ENCODE measurements at regions not wholly inside any gene's neighbourhood (a gene's known extent, or its start where the extent isn't known, plus 50 kb on each side); places are given as distances from the start of the nearest gene placed in this dataset.

- DNase-seq (ENCODE audit: low read depth, low spot score): no peak
Observed at GRCh38 chr18:8536231-8536630, 73.0 kb upstream of the RAB12 start.

- DNase-seq (ENCODE audit: low read depth, low spot score): no peak
Observed at GRCh38 chr18:8536922-8537321, 72.3 kb upstream of the RAB12 start.

- DNase-seq (ENCODE audit: low read depth, low spot score): no peak
Observed at GRCh38 chr18:8537400-8537799, 71.8 kb upstream of the RAB12 start.

- DNase-seq (ENCODE audit: low read depth, low spot score): no peak
Observed at GRCh38 chr18:8538935-8539334, 70.3 kb upstream of the RAB12 start.

GRCh38 chr18:8546677-8547076 lies 62.6 kb upstream of the RAB12 start:
- DNase-seq (ENCODE audit: low read depth, low spot score): no peak

- no peak for DNase-seq (ENCODE audit: low read depth, low spot score)
Observed at GRCh38 chr18:8548186-8548585, 61.1 kb upstream of the RAB12 start.

GRCh38 chr18:8549254-8549757 lies 59.9 kb upstream of the RAB12 start:
- DNase-seq (ENCODE audit: low read depth, low spot score): no peak

GRCh38 chr18:8552151-8552550 lies 57.1 kb upstream of the RAB12 start:
- DNase-seq (ENCODE audit: low read depth, low spot score): no peak

- DNase-seq (ENCODE audit: low read depth, low spot score): no peak
Observed at GRCh38 chr18:8554354-8554753, 54.9 kb upstream of the RAB12 start.

- DNase-seq (ENCODE audit: low read depth, low spot score): no peak
Observed at GRCh38 chr18:8556424-8556823, 52.8 kb upstream of the RAB12 start.
